ENCODE measurements at regions not wholly inside any gene's neighbourhood (a gene's known extent, or its start where the extent isn't known, plus 50 kb on each side); places are given as distances from the start of the nearest gene placed in this dataset.

- POLR2A ChIA-PET (ENCODE audit: partially characterized antibody): no interaction called here
- no peaks in the 10 kb centered on the region for H4K20me1 ChIP-seq (replicated peaks in 1 of 2; ENCODE audit: control insufficient read depth in 1 of 2, insufficient read depth in 2 of 2, low read length in 2 of 2)
- H3K4ac ChIP-seq (replicated peaks; ENCODE audit: insufficient read length, low read depth, low read length): no peak overlapping the region
- no peak overlapping the region for H3K4me2 ChIP-seq (ENCODE audit: insufficient read depth in 1 of 2, low read depth in 2 of 2, low read length in 2 of 2)
- CTCF ChIA-PET (ENCODE audit: partially characterized antibody): interaction anchor here (0.6 to 1.7 kb wide), 4 partner anchors 10 to 464 kb away, joined by 3 to 4 read pairs (median 4); no protein-coding TSS in a partner anchor
- no peaks in the 10 kb centered on the region for H3K23me2 ChIP-seq (ENCODE audit: low read depth, low read length)
- H2BK15ac ChIP-seq (ENCODE audit: low read length): no peak overlapping the region
- no peak overlapping the region for H2BK5ac ChIP-seq (ENCODE audit: low read depth, low read length)
- no peaks in the 10 kb centered on the region for H3K9me3 ChIP-seq (ENCODE audit: insufficient read depth in 2 of 2, low read depth in 1 of 2, low read length in 1 of 2)
- H3K27me3 ChIP-seq (replicated peaks in 1 of 4; ENCODE audit: control insufficient read depth in 3 of 4, extremely low read depth in 1 of 4, insufficient read depth in 3 of 4, low read length in 3 of 4): no peaks in the 10 kb centered on the region
- H3K56ac ChIP-seq (replicated peaks; ENCODE audit: insufficient read length, low read depth, low read length): no peak overlapping the region
- H3K36me3 ChIP-seq (ENCODE audit: control insufficient read depth in 2 of 4, insufficient read depth in 4 of 4, low read length in 3 of 4): no peaks in the 10 kb centered on the region
- H2BK20ac ChIP-seq (ENCODE audit: low read length): no peak overlapping the region
- no peak overlapping the region for H4K8ac ChIP-seq (ENCODE audit: extremely low read depth, insufficient read depth, low read length)
- no peak overlapping the region for H3K9ac ChIP-seq (replicated peaks in 1 of 4; ENCODE audit: extremely low read depth in 1 of 4, low read depth in 3 of 4, low read length in 3 of 4)
- H4K91ac ChIP-seq (replicated peaks; ENCODE audit: insufficient read length, low read length): no peak overlapping the region
- H3K18ac ChIP-seq (ENCODE audit: extremely low read depth, low read length): no peak overlapping the region; the same call in 1 of the 2 replicates
- H3K4me1 ChIP-seq (replicated peaks in 1 of 4; ENCODE audit: control insufficient read depth in 3 of 4, insufficient read depth in 4 of 4, low read length in 3 of 4): peaks cover 0 to 4% (median 3%) of the 10 kb centered on the region in 4 experiments; a peak in 4 of 7 replicates
- FAIRE-seq (no peak), DNase-seq (ENCODE audit: low read depth in 1 of 2, low spot score in 2 of 2) (no peak)
- no peak overlapping the region for H2BK12ac ChIP-seq (ENCODE audit: low read depth, low read length)
- no peak overlapping the region for H3K23ac ChIP-seq (ENCODE audit: insufficient read length)
- peak overlapping the region; percentile 92; the same call in 1 of the 2 replicates for H2AFZ ChIP-seq (ENCODE audit: low read length)
- no peak overlapping the region for H2AK5ac ChIP-seq (ENCODE audit: low read depth, low read length)
- no peaks in the 10 kb centered on the region for H3K79me2 ChIP-seq (ENCODE audit: control insufficient read depth in 1 of 2, insufficient read depth in 2 of 2, low read length in 2 of 2)
- H3K4me3 ChIP-seq (ENCODE audit: extremely low read depth in 1 of 4, insufficient read depth in 2 of 4, low read depth in 3 of 4, low read length in 4 of 4): no peak overlapping the region
- H4K5ac ChIP-seq (ENCODE audit: insufficient read length, low read depth, low read length): no peak overlapping the region
- H3K27ac ChIP-seq (ENCODE audit: low read depth, low read length): no peak overlapping the region
- no peak overlapping the region for H2BK120ac ChIP-seq (replicated peaks; ENCODE audit: low read depth, low read length)
- no peak overlapping the region for H3K14ac ChIP-seq (ENCODE audit: insufficient read length)
- H3K79me1 ChIP-seq (ENCODE audit: low read depth, low read length): no peaks in the 10 kb centered on the region
- 91% methylated on average over 4 of the region's 4 CpGs; no CpG with 5 or more reads in 1 of the 2 experiments for WGBS, 2 experiments (ENCODE audit: extremely low coverage in 1 of 2, insufficient coverage in 1 of 2, insufficient read length in 1 of 2, insufficient replicate concordance in 2 of 2, low coverage in 1 of 2, low lambda C conversion rate in 2 of 2, missing lambda C conversion rate in 1 of 2)
- TF ChIP-seq ATF2 (IDR thresholded peaks at IDR 0.05; ENCODE audit: low read length) (no peak), SP1 (IDR thresholded peaks at IDR 0.05; ENCODE audit: low read depth, low read length) (no peak), JUND (IDR thresholded peaks at IDR 0.05; ENCODE audit: low read length) (no peak), TCF12 (IDR thresholded peaks at IDR 0.05; ENCODE audit: low read depth, low read length) (no peak), CTCF (IDR thresholded peaks at IDR 0.05; ENCODE audit: control extremely low read depth in 1 of 3, insufficient read depth in 1 of 3, low read depth in 1 of 3, low read length in 3 of 3) (peak in 1 of 3 experiments; percentile 11; a peak in 1 of 4 replicates), RAD21 (IDR thresholded peaks at IDR 0.05 in 1 of 2, conservative IDR thresholded peaks at IDR 0.05 in 1 of 2; ENCODE audit: low read depth in 2 of 2, low read length in 2 of 2) (peak in 1 of 2 experiments; percentile 14; a peak in 1 of 4 replicates), HDAC2 (IDR thresholded peaks at IDR 0.05; ENCODE audit: borderline replicate concordance in 1 of 2, low read depth in 2 of 2, low read length in 2 of 2) (no peak), YY1 (IDR thresholded peaks at IDR 0.05; ENCODE audit: low read depth, low read length) (no peak), NANOG (IDR thresholded peaks at IDR 0.05; ENCODE audit: insufficient read depth, low read depth, low read length, poor library complexity, severe bottlenecking) (no peak)
These were observed 72.0 kb upstream of the B3GAT2 start for GRCh38 chr6:71028877-71029252.
